HCT116 (cell line): ENCODE measurements at regions not wholly inside any gene's neighbourhood (a gene's known extent, or its start where the extent isn't known, plus 50 kb on each side); places are given as distances from the start of the nearest gene placed in this dataset.

ENCODE experiments used
- ATAC-seq: fragments of 200-7000 bp; cut with Tn5 transposase; 2 replicates; pipeline ENCODE4 v1.9.1; 2020; ENCODE audit warnings: mild to moderate bottlenecking, moderate library complexity
- BruUV-seq: library from RNA; stranded (reverse); fragments of 400-500 nt; replicated peaks from 2 replicates; lab custom pipeline; 2021; lab: Mats Ljungman, UMichigan
- CTCF ChIA-PET: fragments of 300-600 bp; sonication (Branson Sonifier 250); formaldehyde crosslinking; loops from one replicate; lab custom pipeline; 2021; ENCODE audit warnings: antibody characterized with exemption; lab: Charles Lee
- POLR2A ChIA-PET: fragments of 300-600, 350-600 bp; sonication (Branson Sonifier 250); formaldehyde crosslinking; loops from one replicate; lab custom pipeline; 2021; ENCODE audit warnings: antibody characterized with exemption; lab: Charles Lee
- RAD21 ChIA-PET, 2 experiments: fragments of 300-600 bp; sonication (Branson Sonifier 250); formaldehyde crosslinking; loops; one replicate each; lab custom pipeline; 2023; ENCODE audit warnings: low total read pairs in 2 of 2; ENCODE audit not compliant: uncharacterized antibody in 2 of 2, unreplicated experiment in 2 of 2, low non-redundant PET in 1 of 2; lab: Charles Lee
- DNase-seq: peaks from one replicate; pipeline ENCODE4 v3.0.0-alpha.2; 2010; ENCODE audit warnings: low read depth, low spot score
- H2AFZ ChIP-seq: fragments of 200-600 bp; shearing (Covaris generic), sonication (generic); 2 replicates; pipeline ENCODE4 v1.6.1; 2017; ENCODE audit warnings: low read depth, mixed run types, mixed read lengths, antibody characterized with exemption, low read length; ENCODE audit not compliant: poor library complexity, severe bottlenecking
- H3K27ac ChIP-seq: 2 replicates; pipeline ENCODE4 v1.5.1; 2012; ENCODE audit warnings: low read depth, low read length
- H3K27me3 ChIP-seq: fragments of 200-600 bp; sonication (generic); 2 replicates; pipeline ENCODE4 v1.6.1; 2016; ENCODE audit warnings: mixed run types, low read length, mixed read lengths; ENCODE audit not compliant: insufficient read depth
- H3K36me3 ChIP-seq, 2 experiments: fragments of 200-500 bp in 1 of 2; fragments of 200-600 bp in 1 of 2; sonication (Bioruptor generic) in 1 of 2; sonication (generic) in 1 of 2; 2 replicates each; pipeline versions ENCODE4 v1.5.1 to v1.6.1; 2014 to 2016; ENCODE audit warnings: low read length in 2 of 2, inconsistent platforms in 1 of 2, mixed read lengths in 1 of 2, mixed run types in 1 of 2; ENCODE audit not compliant: insufficient read depth in 2 of 2, control insufficient read depth in 1 of 2
- H3K4me1 ChIP-seq, 2 experiments: fragments of 200-600 bp in 1 of 2; sonication (generic) in 1 of 2; 2 replicates each; pipeline versions ENCODE4 v1.5.1 to v1.6.1; 2012 to 2017; ENCODE audit warnings: low read length in 2 of 2, inconsistent platforms in 1 of 2, mild to moderate bottlenecking in 1 of 2, mixed read lengths in 1 of 2, mixed run types in 1 of 2, moderate library complexity in 1 of 2; ENCODE audit not compliant: insufficient read depth in 2 of 2, control insufficient read depth in 1 of 2
- H3K4me2 ChIP-seq: fragments of 200-600 bp; sonication (generic); 2 replicates; pipeline ENCODE4 v1.6.1; 2017; ENCODE audit warnings: mixed run types, low read length, mixed read lengths
- H3K4me3 ChIP-seq, 2 experiments: fragments of 200-600 bp in 1 of 2; sonication (generic) in 1 of 2; replicated peaks in 1 of 2; 2 replicates each; pipeline ENCODE4 v1.5.1; 2011 to 2016; ENCODE audit warnings: low read length in 2 of 2, control low read depth in 1 of 2, low read depth in 1 of 2, mild to moderate bottlenecking in 1 of 2, mixed read lengths in 1 of 2, mixed run types in 1 of 2
- H3K79me2 ChIP-seq: fragments of 200-600 bp; sonication (generic); 2 replicates; pipeline ENCODE4 v1.6.1; 2017; ENCODE audit warnings: mild to moderate bottlenecking, mixed run types, low read length, moderate library complexity, mixed read lengths; ENCODE audit not compliant: insufficient read depth
- H3K9ac ChIP-seq: fragments of 200-600 bp; sonication (generic); 2 replicates; pipeline ENCODE4 v1.6.1; 2016; ENCODE audit warnings: low read length, mixed read lengths
- H3K9me2 ChIP-seq: fragments of 200-600 bp; sonication (generic), shearing (Covaris generic); 2 replicates; pipeline ENCODE4 v1.6.1; 2017; ENCODE audit warnings: mixed run types, mild to moderate bottlenecking, moderate library complexity; ENCODE audit not compliant: insufficient read depth
- H3K9me3 ChIP-seq, 2 experiments: fragments of 200-500 bp in 1 of 2; fragments of 200-600 bp in 1 of 2; sonication (Bioruptor generic) in 1 of 2; sonication (generic) in 1 of 2; 2 replicates each; pipeline ENCODE4 v1.6.1; 2014 to 2017; ENCODE audit warnings: low read length in 2 of 2, mixed read lengths in 2 of 2, inconsistent platforms in 1 of 2, low read depth in 1 of 2, mild to moderate bottlenecking in 1 of 2, mixed run types in 1 of 2, moderate library complexity in 1 of 2; ENCODE audit not compliant: control insufficient read depth in 1 of 2, insufficient read depth in 1 of 2
- H4K20me1 ChIP-seq: fragments of 200-600 bp; sonication (generic), shearing (Covaris generic); 2 replicates; pipeline ENCODE4 v1.6.1; 2017; ENCODE audit warnings: mixed run types, mild to moderate bottlenecking, moderate library complexity; ENCODE audit not compliant: insufficient read depth
- ATF3 ChIP-seq: IDR thresholded peaks from 2 replicates; pipeline ENCODE4 v1.6.1; 2012
- CBX3 ChIP-seq: IDR thresholded peaks from 2 replicates; pipeline ENCODE4 v1.6.1; 2012; ENCODE audit warnings: low read depth
- CEBPB ChIP-seq: IDR thresholded peaks from 2 replicates; pipeline ENCODE4 v1.6.1; 2012; ENCODE audit warnings: low read depth
- EGR1 ChIP-seq: IDR thresholded peaks from 2 replicates; pipeline ENCODE4 v1.6.1; 2012; ENCODE audit warnings: low read depth
- EZH2 ChIP-seq: fragments of 200-600 bp; sonication (generic); IDR thresholded peaks from 2 replicates; pipeline ENCODE4 v1.6.1; 2017; ENCODE audit warnings: antibody characterized with exemption, mixed run types
- EZH2phosphoT487 ChIP-seq: fragments of 200-600 bp; IDR thresholded peaks from 2 replicates; pipeline ENCODE4 v1.6.1; 2018; ENCODE audit warnings: antibody characterized with exemption, borderline replicate concordance
- JUND ChIP-seq: IDR thresholded peaks from 2 replicates; pipeline ENCODE4 v1.6.1; 2012
- POLR2AphosphoS5 ChIP-seq: IDR thresholded peaks from 2 replicates; pipeline ENCODE4 v1.6.1; 2011; ENCODE audit warnings: mild to moderate bottlenecking, low read depth, low read length, moderate library complexity
- RAD21 ChIP-seq: IDR thresholded peaks from 2 replicates; pipeline ENCODE4 v1.6.1; 2012; ENCODE audit warnings: low read depth, mild to moderate bottlenecking
- REST ChIP-seq: IDR thresholded peaks from 2 replicates; pipeline ENCODE4 v1.6.1; 2012; ENCODE audit warnings: low read depth
- SIN3A ChIP-seq: IDR thresholded peaks from 2 replicates; pipeline ENCODE4 v1.6.1; 2012; ENCODE audit warnings: low read depth
- SP1 ChIP-seq: IDR thresholded peaks from 2 replicates; pipeline ENCODE4 v1.6.1; 2012; ENCODE audit warnings: low read depth
- SRF ChIP-seq: IDR thresholded peaks from 2 replicates; pipeline ENCODE4 v1.6.1; 2012; ENCODE audit warnings: low read depth
- ZFX ChIP-seq: fragments of 450-650 bp; IDR thresholded peaks from 2 replicates; pipeline ENCODE4 v1.6.1; 2017
- ZNF274 ChIP-seq: fragments of 200-500 bp; sonication (Bioruptor generic); IDR thresholded peaks from 2 replicates; pipeline ENCODE4 v1.6.1; 2014; ENCODE audit warnings: mild to moderate bottlenecking, low read depth, low read length, inconsistent platforms
- intact Hi-C: fragments of 100-400 bp; cut with micrococcal nuclease; formaldehyde crosslinking; loops from 2 replicates; pipeline ENCODE4 v1.10.0; 2022
- TF ChIP-seq, protein P1 (sequence below): IDR thresholded peaks from 2 replicates; pipeline ENCODE4 v1.6.1; 2011; ENCODE audit warnings: mild to moderate bottlenecking, low read length, moderate library complexity; ENCODE audit not compliant: insufficient replicate concordance; ENCODE audit errors: extremely low read depth

DNA sequence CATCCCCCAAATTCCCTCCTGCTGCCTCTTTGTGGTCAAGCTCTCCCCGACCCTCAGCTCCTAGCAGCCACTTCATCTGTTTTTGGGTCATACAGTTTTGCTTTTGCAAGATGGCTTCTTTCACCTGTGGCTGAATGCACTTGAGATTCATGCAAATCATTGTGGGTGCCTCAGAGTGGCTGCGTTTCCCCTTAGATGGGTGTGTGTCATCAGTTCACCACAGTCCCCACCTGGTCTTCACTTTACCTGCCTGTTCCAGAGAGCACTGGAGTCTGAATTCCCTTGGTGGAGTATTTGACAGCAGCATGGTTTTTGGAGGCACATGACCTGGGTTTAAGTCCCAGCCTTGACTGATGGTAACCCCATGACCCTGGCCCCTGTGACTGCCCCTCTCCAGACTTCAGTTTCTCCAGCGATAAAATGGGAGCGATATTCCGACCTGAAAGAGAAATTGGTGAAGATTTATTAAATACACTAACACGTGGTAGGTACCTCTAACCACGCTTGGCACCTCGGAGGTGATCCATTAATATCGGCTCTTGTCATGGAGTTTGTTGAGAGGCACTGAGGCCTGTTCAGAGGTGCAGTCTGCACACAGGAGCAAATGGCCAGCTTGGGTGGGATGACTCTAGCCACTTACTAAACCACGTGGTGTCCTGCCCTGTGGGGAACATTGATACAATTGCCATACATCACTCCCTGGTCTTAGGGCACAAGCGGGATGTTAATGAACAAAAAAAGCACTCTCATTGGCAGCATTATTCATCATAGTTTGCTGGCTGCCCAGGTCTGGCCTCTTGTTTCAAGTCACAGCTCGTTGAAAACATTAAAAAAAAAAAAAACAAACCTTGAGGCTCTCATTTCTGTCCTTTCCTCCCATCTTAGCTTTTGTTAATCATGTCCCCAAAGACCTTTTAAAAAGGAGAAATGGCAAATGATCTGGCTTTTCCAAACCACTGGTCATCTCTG is 167.2 kb upstream of the KCNG1 start:
- POLR2A ChIA-PET = no interaction called here
- Histone ChIP-seq H3K4me2 (no peak overlapping the region), H3K4me3 (no peak overlapping the region), H2AFZ (no peak overlapping the region), H3K9me3 (no peaks in the 10 kb centered on the region), H3K4me1 (peaks cover 0 to under 1% of the 10 kb centered on the region in 2 experiments; a peak in 1 of 4 replicates), H3K9me2 (no peaks in the 10 kb centered on the region), H3K27ac (no peak overlapping the region), H4K20me1 (no peaks in the 10 kb centered on the region), H3K9ac (no peak overlapping the region), H3K79me2 (no peaks in the 10 kb centered on the region), H3K27me3 (no peaks in the 10 kb centered on the region), H3K36me3 (no peaks in the 10 kb centered on the region)
- no TSS peak for BruUV-seq
- CTCF ChIA-PET = no interaction called here
- DNase-seq = no peak
- no peak for ATAC-seq
- intact Hi-C loops = no loop called here
- RAD21 ChIA-PET = no interaction called here
- TF ChIP-seq POLR2AphosphoS5 = no peak

DNA sequence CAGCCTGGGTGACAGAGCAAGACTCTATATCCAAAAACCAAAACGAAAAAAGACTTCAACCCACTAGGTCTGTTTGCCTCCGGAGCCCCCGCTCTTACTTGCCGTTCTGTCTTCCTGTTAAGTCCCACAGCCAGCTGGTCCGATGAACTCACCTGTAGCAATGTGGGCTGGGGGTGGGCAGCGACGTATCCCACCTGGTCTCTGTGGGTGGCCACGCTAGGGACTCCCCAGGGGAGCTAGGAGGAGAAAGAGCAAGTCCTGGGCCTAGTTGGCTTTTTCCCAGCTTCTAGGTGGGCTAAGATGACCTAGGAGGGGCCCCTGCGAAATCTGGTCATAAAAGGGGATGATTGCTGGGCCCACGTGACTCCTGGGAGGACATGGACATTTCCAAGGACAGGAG is 166.0 kb upstream of the KCNG1 start:
- Histone ChIP-seq H3K27me3 (no peaks in the 10 kb centered on the region), H3K9me3 (no peaks in the 10 kb centered on the region), H3K27ac (no peak overlapping the region), H3K36me3 (no peaks in the 10 kb centered on the region), H3K9me2 (no peaks in the 10 kb centered on the region), H2AFZ (no peak overlapping the region), H3K4me2 (no peak overlapping the region), H4K20me1 (no peaks in the 10 kb centered on the region), H3K4me1 (no peaks in the 10 kb centered on the region), H3K9ac (no peak overlapping the region), H3K79me2 (no peaks in the 10 kb centered on the region), H3K4me3 (no peak overlapping the region)
- ChIA-PET CTCF (no interaction called here), POLR2A (no interaction called here), RAD21 (no interaction called here)
- DNase-seq = no peak
- BruUV-seq = no TSS peak
- no peak for ATAC-seq
- intact Hi-C loops = no loop called here
- TF ChIP-seq EZH2 (no peak), REST (no peak), ATF3 (no peak), ZFX (no peak), EZH2phosphoT487 (no peak), JUND (no peak), RAD21 (no peak), SP1 (no peak), EGR1 (no peak), SRF (no peak), CEBPB (no peak), CBX3 (no peak), ZNF274 (no peak), SIN3A (no peak)
- TF ChIP-seq, protein P1, sequence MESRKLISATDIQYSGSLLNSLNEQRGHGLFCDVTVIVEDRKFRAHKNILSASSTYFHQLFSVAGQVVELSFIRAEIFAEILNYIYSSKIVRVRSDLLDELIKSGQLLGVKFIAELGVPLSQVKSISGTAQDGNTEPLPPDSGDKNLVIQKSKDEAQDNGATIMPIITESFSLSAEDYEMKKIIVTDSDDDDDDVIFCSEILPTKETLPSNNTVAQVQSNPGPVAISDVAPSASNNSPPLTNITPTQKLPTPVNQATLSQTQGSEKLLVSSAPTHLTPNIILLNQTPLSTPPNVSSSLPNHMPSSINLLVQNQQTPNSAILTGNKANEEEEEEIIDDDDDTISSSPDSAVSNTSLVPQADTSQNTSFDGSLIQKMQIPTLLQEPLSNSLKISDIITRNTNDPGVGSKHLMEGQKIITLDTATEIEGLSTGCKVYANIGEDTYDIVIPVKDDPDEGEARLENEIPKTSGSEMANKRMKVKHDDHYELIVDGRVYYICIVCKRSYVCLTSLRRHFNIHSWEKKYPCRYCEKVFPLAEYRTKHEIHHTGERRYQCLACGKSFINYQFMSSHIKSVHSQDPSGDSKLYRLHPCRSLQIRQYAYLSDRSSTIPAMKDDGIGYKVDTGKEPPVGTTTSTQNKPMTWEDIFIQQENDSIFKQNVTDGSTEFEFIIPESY = no peak
